SU-DHL-6 (cell line): ENCODE measurements at regions not wholly inside any gene's neighbourhood (a gene's known extent, or its start where the extent isn't known, plus 50 kb on each side); places are given as distances from the start of the nearest gene placed in this dataset.

ENCODE experiments used
- H2AFZ ChIP-seq: fragments of 200-600 bp; sonication (generic); 2 replicates; pipeline ENCODE4 v1.6.1; 2014; ENCODE audit warnings: low read depth, mild to moderate bottlenecking, moderate library complexity, mixed read lengths, antibody characterized with exemption, low read length; ENCODE audit not compliant: severe bottlenecking
- H3F3A ChIP-seq: fragments of 200-600 bp; shearing (Covaris generic); 2 replicates; pipeline ENCODE4 v1.6.0; 2016; ENCODE audit warnings: antibody characterized with exemption, mild to moderate bottlenecking; ENCODE audit not compliant: insufficient read depth
- H3K27ac ChIP-seq: fragments of 200-600 bp; sonication (generic); 2 replicates; pipeline ENCODE4 v1.5.1; 2016; ENCODE audit warnings: low read depth, mild to moderate bottlenecking, low read length, moderate library complexity, mixed read lengths
- H3K27me3 ChIP-seq: fragments of 200-600 bp; sonication (generic), shearing (Covaris generic); 2 replicates; pipeline ENCODE4 v1.6.0; 2014; ENCODE audit warnings: mild to moderate bottlenecking, low read length
- H3K36me3 ChIP-seq: fragments of 200-600 bp; sonication (generic); 2 replicates; pipeline ENCODE4 v1.6.1; 2014; ENCODE audit warnings: mild to moderate bottlenecking, low read length, mixed read lengths
- H3K4me2 ChIP-seq: fragments of 300-600, 200-600 bp; shearing (Covaris generic), sonication (generic); 2 replicates; pipeline ENCODE4 v1.6.0; 2014; ENCODE audit warnings: low read length, low read depth, mild to moderate bottlenecking; ENCODE audit not compliant: poor library complexity, severe bottlenecking
- H3K4me3 ChIP-seq: fragments of 200-600 bp; sonication (generic); 2 replicates; pipeline ENCODE4 v1.5.1; 2014; ENCODE audit warnings: antibody characterized with exemption, low read length, mild to moderate bottlenecking, mixed read lengths; ENCODE audit not compliant: insufficient read depth, poor library complexity, severe bottlenecking
- H3K79me2 ChIP-seq: fragments of 200-600 bp; sonication (generic); 2 replicates; pipeline ENCODE4 v1.6.1; 2014; ENCODE audit warnings: mild to moderate bottlenecking, low read length, moderate library complexity; ENCODE audit not compliant: insufficient read depth
- H3K9ac ChIP-seq: fragments of 200-600 bp; sonication (generic); 2 replicates; pipeline ENCODE4 v1.7.0; 2014; ENCODE audit warnings: mild to moderate bottlenecking, low read length
- H3K9me2 ChIP-seq: fragments of 200-600 bp; sonication (generic); replicated peaks from 2 replicates; pipeline ENCODE4 v1.6.1; 2014; ENCODE audit warnings: low read length; ENCODE audit not compliant: insufficient read depth
- H3K9me3 ChIP-seq: fragments of 200-600 bp; sonication (generic); 2 replicates; pipeline ENCODE4 v1.6.1; 2014; ENCODE audit warnings: low read length, mixed read lengths; ENCODE audit not compliant: insufficient read depth
- H4K20me1 ChIP-seq: fragments of 200-600 bp; sonication (generic); 2 replicates; pipeline ENCODE4 v1.6.1; 2014; ENCODE audit warnings: low read depth, mild to moderate bottlenecking, antibody characterized with exemption, low read length, moderate library complexity, mixed read lengths
- EZH2phosphoT487 ChIP-seq: fragments of 200-600 bp; sonication (generic), shearing (Covaris generic); conservative IDR thresholded peaks from 2 replicates; pipeline ENCODE4 v1.6.1; 2018; ENCODE audit warnings: mild to moderate bottlenecking, antibody characterized with exemption, low read length, moderate library complexity, mixed read lengths
- TF ChIP-seq, protein P1 (sequence below): fragments of 200-600 bp; sonication (generic); IDR thresholded peaks from one replicate; pipeline ENCODE4 v1.5.1; 2017; ENCODE audit warnings: antibody characterized with exemption, mild to moderate bottlenecking, low read length, moderate library complexity; ENCODE audit not compliant: insufficient read depth, poor library complexity, severe bottlenecking

DNA sequence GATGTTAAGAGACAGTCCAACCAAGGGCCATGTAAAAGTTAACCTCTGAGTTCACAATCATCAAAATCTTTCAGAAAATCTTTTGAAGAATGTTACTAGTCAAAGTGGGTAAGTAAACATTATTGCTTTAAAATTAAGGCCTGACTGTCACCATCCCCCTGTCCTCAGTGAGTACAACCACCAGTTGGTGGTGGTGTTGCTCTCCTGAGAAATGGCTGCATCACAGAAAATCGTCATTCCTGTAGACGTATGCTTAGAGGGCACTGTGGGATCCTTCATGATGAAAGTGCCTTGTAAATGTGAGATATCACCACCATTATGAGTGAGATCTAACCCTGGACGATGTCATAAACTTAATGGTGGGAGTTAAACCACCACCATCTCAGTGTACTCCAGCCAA is 451.2 kb downstream of the RPS29 start:
- H3K36me3 ChIP-seq = no peaks in the 10 kb centered on the region
- H3K27me3 ChIP-seq = no peaks in the 10 kb centered on the region
- H3K4me3 ChIP-seq = no peak overlapping the region
- H2AFZ ChIP-seq = no peak overlapping the region
- H3F3A ChIP-seq = no peaks in the 10 kb centered on the region
- H4K20me1 ChIP-seq = no peaks in the 10 kb centered on the region
- H3K9me3 ChIP-seq = no peaks in the 10 kb centered on the region; the same call in 1 of the 2 replicates
- no peak overlapping the region for H3K4me2 ChIP-seq
- TF ChIP-seq EZH2phosphoT487 = no peak
- TF ChIP-seq, protein P1, sequence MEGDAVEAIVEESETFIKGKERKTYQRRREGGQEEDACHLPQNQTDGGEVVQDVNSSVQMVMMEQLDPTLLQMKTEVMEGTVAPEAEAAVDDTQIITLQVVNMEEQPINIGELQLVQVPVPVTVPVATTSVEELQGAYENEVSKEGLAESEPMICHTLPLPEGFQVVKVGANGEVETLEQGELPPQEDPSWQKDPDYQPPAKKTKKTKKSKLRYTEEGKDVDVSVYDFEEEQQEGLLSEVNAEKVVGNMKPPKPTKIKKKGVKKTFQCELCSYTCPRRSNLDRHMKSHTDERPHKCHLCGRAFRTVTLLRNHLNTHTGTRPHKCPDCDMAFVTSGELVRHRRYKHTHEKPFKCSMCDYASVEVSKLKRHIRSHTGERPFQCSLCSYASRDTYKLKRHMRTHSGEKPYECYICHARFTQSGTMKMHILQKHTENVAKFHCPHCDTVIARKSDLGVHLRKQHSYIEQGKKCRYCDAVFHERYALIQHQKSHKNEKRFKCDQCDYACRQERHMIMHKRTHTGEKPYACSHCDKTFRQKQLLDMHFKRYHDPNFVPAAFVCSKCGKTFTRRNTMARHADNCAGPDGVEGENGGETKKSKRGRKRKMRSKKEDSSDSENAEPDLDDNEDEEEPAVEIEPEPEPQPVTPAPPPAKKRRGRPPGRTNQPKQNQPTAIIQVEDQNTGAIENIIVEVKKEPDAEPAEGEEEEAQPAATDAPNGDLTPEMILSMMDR = no peak
- no peaks in the 10 kb centered on the region for H3K79me2 ChIP-seq
- H3K9me2 ChIP-seq = no peaks in the 10 kb centered on the region
- H3K9ac ChIP-seq = no peak overlapping the region
- H3K27ac ChIP-seq = no peak overlapping the region

DNA sequence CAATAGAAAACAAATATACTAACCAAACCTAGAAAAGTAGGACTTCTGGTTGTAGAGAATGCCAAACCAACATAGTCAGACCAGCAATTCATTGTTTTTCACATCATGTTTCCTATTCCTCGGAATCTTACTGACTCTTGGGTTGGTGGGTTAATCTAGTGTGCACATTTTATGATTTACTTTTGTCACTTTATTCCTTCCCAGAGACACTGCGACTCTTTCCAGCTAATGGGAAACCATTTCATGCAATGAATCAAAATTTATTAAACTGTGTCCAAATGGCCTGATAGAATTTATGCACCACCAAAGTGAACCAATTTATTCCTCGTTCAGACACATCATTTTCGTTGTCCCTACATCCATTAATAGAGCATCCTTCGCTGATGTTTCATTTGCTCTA is 464.9 kb downstream of the RPS29 start:
- Histone ChIP-seq H3K27me3 (no peaks in the 10 kb centered on the region), H3K4me3 (no peak overlapping the region), H3K9me3 (no peaks in the 10 kb centered on the region), H3K79me2 (no peaks in the 10 kb centered on the region), H3K36me3 (no peaks in the 10 kb centered on the region), H3K9ac (no peak overlapping the region), H3F3A (no peaks in the 10 kb centered on the region), H4K20me1 (no peaks in the 10 kb centered on the region), H2AFZ (no peak overlapping the region), H3K27ac (no peak overlapping the region), H3K9me2 (no peaks in the 10 kb centered on the region), H3K4me2 (no peak overlapping the region)
- no peak for TF ChIP-seq EZH2phosphoT487
- TF ChIP-seq, protein P1 = no peak

DNA sequence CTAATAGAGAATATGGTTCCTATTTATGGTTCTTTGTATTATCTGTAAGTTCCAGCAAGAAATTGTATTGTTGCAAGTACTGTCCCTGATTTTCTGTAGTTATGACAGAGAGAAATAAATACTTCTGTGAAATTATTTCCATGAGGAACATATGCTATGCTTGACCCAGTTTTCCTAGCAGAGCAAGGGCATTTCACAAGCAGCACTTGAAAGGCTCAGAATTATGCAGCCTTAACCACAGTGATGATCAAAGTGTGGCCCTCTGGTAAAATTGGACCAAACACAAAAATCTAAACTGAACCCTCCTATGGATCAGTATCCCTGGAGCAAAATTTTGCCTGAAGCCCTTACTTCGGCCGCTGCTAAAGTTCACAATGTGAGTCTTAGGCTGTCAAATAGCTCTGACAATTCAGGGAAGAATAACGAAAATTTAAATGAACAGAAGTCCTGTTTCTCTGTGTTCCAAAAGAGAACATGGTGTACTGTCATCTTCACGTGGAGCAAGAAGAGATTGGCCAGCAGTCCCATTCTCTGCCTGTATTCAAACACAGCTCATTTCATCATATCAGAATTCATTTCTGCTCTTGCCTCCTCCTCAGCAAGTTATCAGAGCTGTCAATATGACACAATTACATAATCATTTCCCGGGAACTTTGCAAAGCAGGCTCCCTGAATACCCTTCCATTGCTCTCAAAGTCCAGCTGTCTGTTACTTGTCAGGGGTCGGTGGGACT is 471.9 kb downstream of the RPS29 start:
- no peak overlapping the region for H3K4me3 ChIP-seq
- TF ChIP-seq EZH2phosphoT487 = no peak
- TF ChIP-seq, protein P1 = no peak

More for the DNA sequence above, 471.9 kb downstream of the RPS29 start:
- Histone ChIP-seq H3K27ac (no peak overlapping the region), H3K9me2 (no peaks in the 10 kb centered on the region), H3K79me2 (no peaks in the 10 kb centered on the region), H3K9ac (no peak overlapping the region), H4K20me1 (no peaks in the 10 kb centered on the region), H3K36me3 (no peaks in the 10 kb centered on the region), H3K4me2 (no peak overlapping the region), H3K9me3 (no peaks in the 10 kb centered on the region), H3K27me3 (no peaks in the 10 kb centered on the region), H3F3A (no peaks in the 10 kb centered on the region), H2AFZ (no peak overlapping the region)
